GM23338 (cell line): ENCODE measurements at regions not wholly inside any gene's neighbourhood (a gene's known extent, or its start where the extent isn't known, plus 50 kb on each side); places are given as distances from the start of the nearest gene placed in this dataset.

ENCODE experiments used
- ATAC-seq: fragments of 200-7000 bp; cut with Tn5 transposase; 3 replicates; pipeline ENCODE4 v1.9.1; 2020
- DNase-seq: peaks from one replicate; pipeline ENCODE4 v3.0.0-alpha.2; 2015; ENCODE audit warnings: low spot score
- H2AFZ ChIP-seq: fragments of 200-600 bp; sonication (generic); 2 replicates; pipeline ENCODE4 v1.8.0; 2016; ENCODE audit warnings: antibody characterized with exemption, mild to moderate bottlenecking, moderate library complexity
- H3F3A ChIP-seq: fragments of 200-600 bp; sonication (generic); replicated peaks from 2 replicates; pipeline ENCODE4 v1.8.0; 2017; ENCODE audit warnings: antibody characterized with exemption, mixed run types, low read depth
- H3K27ac ChIP-seq: fragments of 200-600 bp; sonication (generic); 2 replicates; pipeline ENCODE4 v1.6.1; 2016; ENCODE audit warnings: low read depth
- H3K27me3 ChIP-seq: fragments of 200-600 bp; sonication (generic); 2 replicates; pipeline ENCODE4 v1.8.0; 2016; ENCODE audit warnings: mild to moderate bottlenecking, mixed run types, moderate library complexity; ENCODE audit not compliant: insufficient read depth
- H3K36me3 ChIP-seq: fragments of 200-600 bp; sonication (generic); 2 replicates; pipeline ENCODE4 v1.8.0; 2016; ENCODE audit warnings: mild to moderate bottlenecking; ENCODE audit not compliant: insufficient read depth
- H3K4me1 ChIP-seq: fragments of 200-600 bp; sonication (generic); 2 replicates; pipeline ENCODE4 v1.8.0; 2016; ENCODE audit warnings: mild to moderate bottlenecking, moderate library complexity; ENCODE audit not compliant: insufficient read depth
- H3K4me2 ChIP-seq: fragments of 200-600 bp; sonication (generic); 2 replicates; pipeline ENCODE4 v1.7.1; 2017; ENCODE audit warnings: mixed run types
- H3K4me3 ChIP-seq: fragments of 200-600 bp; sonication (generic); 2 replicates; pipeline ENCODE4 v1.6.1; 2016; ENCODE audit warnings: mixed run types
- H3K79me2 ChIP-seq: fragments of 200-600 bp; sonication (generic); replicated peaks from 2 replicates; pipeline ENCODE4 v1.8.0; 2017; ENCODE audit warnings: mild to moderate bottlenecking; ENCODE audit not compliant: insufficient read depth
- H3K9me2 ChIP-seq: fragments of 200-600 bp; sonication (generic); 2 replicates; pipeline ENCODE4 v1.8.0; 2017; ENCODE audit not compliant: insufficient read depth
- H4K20me1 ChIP-seq: fragments of 200-600 bp; sonication (generic); replicated peaks from 2 replicates; pipeline ENCODE4 v1.8.0; 2017; ENCODE audit warnings: mild to moderate bottlenecking; ENCODE audit not compliant: insufficient read depth
- H3K27ac Mint-ChIP-seq: 2 replicates; pipeline ENCODE4 v1.8.0; 2020; ENCODE audit warnings: inconsistent platforms, mild to moderate bottlenecking, moderate library complexity, mixed read lengths
- H3K27me3 Mint-ChIP-seq: 3 replicates; pipeline ENCODE4 v1.8.0; 2022; ENCODE audit warnings: low read depth, mild to moderate bottlenecking, moderate library complexity, mixed read lengths, inconsistent platforms; ENCODE audit not compliant: insufficient read depth, poor library complexity
- H3K36me3 Mint-ChIP-seq: 3 replicates; pipeline ENCODE4 v1.8.0; 2021; ENCODE audit warnings: low read depth, mild to moderate bottlenecking, inconsistent platforms, moderate library complexity, mixed read lengths
- H3K4me1 Mint-ChIP-seq: 3 replicates; pipeline ENCODE4 v1.8.0; 2020; ENCODE audit warnings: mild to moderate bottlenecking, inconsistent platforms, mixed read lengths
- H3K4me3 Mint-ChIP-seq: 3 replicates; pipeline ENCODE4 v1.8.0; 2021; ENCODE audit warnings: moderate library complexity, mild to moderate bottlenecking, inconsistent platforms, mixed read lengths
- H3K9me3 Mint-ChIP-seq: 3 replicates; pipeline ENCODE4 v1.8.0; 2020; ENCODE audit warnings: moderate library complexity, mild to moderate bottlenecking, inconsistent platforms, mixed read lengths
- CTCF ChIP-seq, 2 experiments: fragments of 200-600 bp in 1 of 2; sonication (generic) in 1 of 2; conservative IDR thresholded peaks; 2 replicates each; pipeline versions ENCODE4 v1.5.1 to v1.6.1; 2016 to 2017; ENCODE audit warnings: antibody characterized with exemption in 2 of 2, low read depth in 2 of 2, mild to moderate bottlenecking in 2 of 2, moderate library complexity in 1 of 2
- EZH2phosphoT487 ChIP-seq: fragments of 200-600 bp; sonication (generic); IDR thresholded peaks from one replicate; pipeline ENCODE4 v1.8.1; 2018; ENCODE audit warnings: antibody characterized with exemption; ENCODE audit not compliant: unreplicated experiment
- JUNB ChIP-seq: IDR thresholded peaks from one replicate; pipeline ENCODE4 v1.6.1; 2016; ENCODE audit warnings: antibody characterized with exemption; ENCODE audit not compliant: unreplicated experiment
- POLR2AphosphoS5 ChIP-seq: IDR thresholded peaks from 2 replicates; pipeline ENCODE4 v1.6.1; 2016; ENCODE audit warnings: antibody characterized with exemption, low read depth
- REST ChIP-seq: IDR thresholded peaks from one replicate; pipeline ENCODE4 v1.6.1; 2018; ENCODE audit warnings: antibody characterized with exemption; ENCODE audit not compliant: unreplicated experiment
- ZNF114 ChIP-seq: fragments of 250-450 bp; sonication (Bioruptor Pico); IDR thresholded peaks from 2 replicates; pipeline ENCODE4 v1.5.0; 2020; ENCODE audit warnings: mild to moderate bottlenecking, moderate library complexity
- ZNF462 ChIP-seq: fragments of 250-450 bp; sonication (Bioruptor Pico); IDR thresholded peaks from 2 replicates; pipeline ENCODE4 v1.5.0; 2020; ENCODE audit warnings: mild to moderate bottlenecking, moderate library complexity

- TF ChIP-seq REST (no peak), EZH2phosphoT487 (no peak), POLR2AphosphoS5 (no peak)
Measured at GRCh38 chr12:31843398-31844095, 114.7 kb upstream of the AMN1 start (continued).

GRCh38 chr12:31837913-31838312 is 109.1 kb upstream of the AMN1 start:
- Mint-ChIP-seq H3K27me3 (no peaks in the 10 kb centered on the region), H3K4me1 (no peaks in the 10 kb centered on the region), H3K36me3 (peaks cover 9% of the 10 kb centered on the region; the same call in 2 of the 3 replicates), H3K4me3 (no peak overlapping the region), H3K9me3 (peaks cover 31% of the 10 kb centered on the region), H3K27ac (no peak overlapping the region)
- Histone ChIP-seq H3K27me3 (no peaks in the 10 kb centered on the region), H3K4me1 (no peaks in the 10 kb centered on the region), H3K4me2 (no peak overlapping the region), H3K27ac (no peak overlapping the region), H3K4me3 (no peak overlapping the region), H3K79me2 (no peaks in the 10 kb centered on the region), H3K9me2 (peaks cover 18% of the 10 kb centered on the region; the same call in 1 of the 2 replicates), H3F3A (no peaks in the 10 kb centered on the region), H3K36me3 (no peaks in the 10 kb centered on the region), H2AFZ (0 out of 2 replicates have a peak overlapping the region, but pooled peaks have one; percentile 47), H4K20me1 (no peaks in the 10 kb centered on the region)
- DNase-seq (no peak), ATAC-seq (no peak)
- TF ChIP-seq CTCF (conservative IDR thresholded peaks at IDR 0.05; ENCODE audit: low read depth in 2 of 2) (no peak), REST (no peak), ZNF462 (CRISPR knock-in tag) (no peak), ZNF114 (no peak), JUNB (no peak), POLR2AphosphoS5 (no peak)
